ENCODE measurements at regions not wholly inside any gene's neighbourhood (a gene's known extent, or its start where the extent isn't known, plus 50 kb on each side); places are given as distances from the start of the nearest gene placed in this dataset.

- TF ChIP-seq CTCF (IDR thresholded peaks at IDR 0.05): no peak
- no peak for TF ChIP-seq POLR2A (IDR thresholded peaks at IDR 0.05)
These were observed 152.8 kb upstream of the IRS2 start for GRCh38 chr13:109939180-109939579.
